ENCODE measurements at regions not wholly inside any gene's neighbourhood (a gene's known extent, or its start where the extent isn't known, plus 50 kb on each side); places are given as distances from the start of the nearest gene placed in this dataset.

DNA sequence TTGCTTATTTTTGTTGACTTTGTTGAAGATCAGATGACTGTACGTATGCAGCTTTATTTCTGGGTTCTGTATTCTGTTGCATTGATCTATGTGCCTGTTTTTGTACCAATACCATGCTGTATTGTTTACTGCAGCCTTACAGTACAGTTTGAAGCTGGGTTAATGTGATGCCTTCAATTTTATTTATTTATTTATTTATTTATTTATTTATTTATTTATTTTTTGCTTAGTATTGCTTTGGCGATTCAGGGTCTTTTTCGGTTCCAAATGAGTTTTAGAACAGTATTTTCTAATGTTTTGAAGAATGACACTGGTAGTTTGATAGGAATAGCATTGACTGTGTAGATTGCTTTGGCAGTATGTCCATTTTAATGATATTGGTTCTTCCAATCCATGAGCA lies 210.3 kb downstream of the EPM2A start:
- TF ChIP-seq, protein P1, sequence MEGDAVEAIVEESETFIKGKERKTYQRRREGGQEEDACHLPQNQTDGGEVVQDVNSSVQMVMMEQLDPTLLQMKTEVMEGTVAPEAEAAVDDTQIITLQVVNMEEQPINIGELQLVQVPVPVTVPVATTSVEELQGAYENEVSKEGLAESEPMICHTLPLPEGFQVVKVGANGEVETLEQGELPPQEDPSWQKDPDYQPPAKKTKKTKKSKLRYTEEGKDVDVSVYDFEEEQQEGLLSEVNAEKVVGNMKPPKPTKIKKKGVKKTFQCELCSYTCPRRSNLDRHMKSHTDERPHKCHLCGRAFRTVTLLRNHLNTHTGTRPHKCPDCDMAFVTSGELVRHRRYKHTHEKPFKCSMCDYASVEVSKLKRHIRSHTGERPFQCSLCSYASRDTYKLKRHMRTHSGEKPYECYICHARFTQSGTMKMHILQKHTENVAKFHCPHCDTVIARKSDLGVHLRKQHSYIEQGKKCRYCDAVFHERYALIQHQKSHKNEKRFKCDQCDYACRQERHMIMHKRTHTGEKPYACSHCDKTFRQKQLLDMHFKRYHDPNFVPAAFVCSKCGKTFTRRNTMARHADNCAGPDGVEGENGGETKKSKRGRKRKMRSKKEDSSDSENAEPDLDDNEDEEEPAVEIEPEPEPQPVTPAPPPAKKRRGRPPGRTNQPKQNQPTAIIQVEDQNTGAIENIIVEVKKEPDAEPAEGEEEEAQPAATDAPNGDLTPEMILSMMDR (IDR thresholded peaks at IDR 0.05): no peak
- no peak for TF ChIP-seq EZH2 (IDR thresholded peaks at IDR 0.05; ENCODE audit: borderline replicate concordance, insufficient read depth, low read depth, low read length, poor library complexity, severe bottlenecking)
